ENCODE measurements at regions not wholly inside any gene's neighbourhood (a gene's known extent, or its start where the extent isn't known, plus 50 kb on each side); places are given as distances from the start of the nearest gene placed in this dataset.
A peak's percentile ranks its signal among the peaks of the same experiment; 100 is the strongest.
"Not testable (repeated sequence)": the region's sequence is repeated elsewhere in the genome, so short reads cannot be mapped to it uniquely, and the experiment has no call there.

DNA sequence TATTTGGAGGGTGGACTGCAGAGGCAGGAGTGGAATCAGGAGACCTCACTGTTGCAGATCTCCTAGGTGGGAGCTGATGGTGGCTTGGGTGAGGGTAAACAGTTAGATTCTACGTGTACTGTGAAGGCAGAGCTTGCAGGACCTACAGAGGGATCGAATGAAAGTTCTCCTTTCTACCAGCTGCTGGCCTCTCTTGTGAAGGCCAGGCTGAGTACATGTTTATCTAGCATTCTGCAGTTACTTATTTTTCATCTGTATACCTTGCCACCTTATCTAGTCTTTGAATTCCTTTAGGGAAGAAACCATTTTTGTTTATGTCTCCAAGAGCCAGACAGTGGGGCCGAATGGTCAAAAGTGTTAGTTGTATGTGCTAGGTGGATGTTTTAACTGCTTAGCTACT lies 57.6 kb downstream of the PTTG1 start:
- peaks cover 19% of the 10 kb centered on the region for H3K36me3 Mint-ChIP-seq
- peaks cover 52% of the 10 kb centered on the region for H3K4me1 Mint-ChIP-seq (ENCODE audit: low read depth)
- no peaks in the 10 kb centered on the region for H3K9me3 Mint-ChIP-seq (ENCODE audit: low read depth)
- H3K27ac Mint-ChIP-seq = peak overlapping the region; percentile 29
- H3K27me3 Mint-ChIP-seq = no peaks in the 10 kb centered on the region
- H3K4me3 Mint-ChIP-seq = no peak overlapping the region

DNA sequence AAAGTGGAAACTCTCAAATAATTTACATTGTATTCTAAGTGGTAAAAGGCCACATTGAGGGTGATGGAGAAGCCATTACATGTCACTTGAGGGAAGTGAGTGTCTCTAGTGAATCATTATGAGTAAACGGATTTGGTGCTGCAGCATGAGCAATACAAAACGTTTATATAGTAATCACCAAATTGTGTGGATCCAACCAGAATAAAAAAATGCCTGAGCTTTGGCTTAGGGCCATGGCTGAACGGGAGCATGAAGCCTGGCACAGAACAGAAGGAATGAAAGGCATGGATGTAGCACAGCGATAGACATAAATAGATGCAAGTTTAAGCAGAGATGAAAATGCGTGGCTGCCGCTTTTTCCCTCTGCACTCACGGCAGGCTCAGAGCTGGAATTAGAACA lies 58.3 kb downstream of the PTTG1 start:
- no peaks in the 10 kb centered on the region for H3K27me3 Mint-ChIP-seq
- peak overlapping the region; percentile 64 for H3K27ac Mint-ChIP-seq
- peaks cover 52% of the 10 kb centered on the region for H3K4me1 Mint-ChIP-seq (ENCODE audit: low read depth)
- H3K9me3 Mint-ChIP-seq (ENCODE audit: low read depth) = no peaks in the 10 kb centered on the region
- peak overlapping the region; percentile 42 for H3K4me3 Mint-ChIP-seq
- H3K36me3 Mint-ChIP-seq = peaks cover 23% of the 10 kb centered on the region

DNA sequence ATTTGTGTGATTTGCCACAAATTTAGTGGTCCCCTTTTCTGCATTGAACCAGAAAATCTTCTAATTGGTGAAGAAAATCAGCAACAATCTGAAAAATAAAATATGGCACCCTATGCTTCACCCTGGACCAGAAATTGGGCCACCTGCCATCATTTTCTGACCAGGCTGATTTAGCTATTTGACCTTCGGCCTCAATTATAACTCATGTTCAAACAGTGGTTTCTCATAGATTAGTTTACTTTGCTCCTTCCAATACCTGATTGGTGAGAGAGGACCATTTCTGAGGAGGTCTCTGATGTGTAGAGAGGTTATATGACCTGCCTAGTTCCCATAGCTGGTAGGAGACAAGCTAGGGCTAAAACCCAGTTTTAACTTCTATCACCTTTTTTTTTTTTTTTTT lies 59.0 kb downstream of the PTTG1 start:
- Mint-ChIP-seq H3K4me1 (ENCODE audit: low read depth) (peaks cover 54% of the 10 kb centered on the region), H3K9me3 (ENCODE audit: low read depth) (no peaks in the 10 kb centered on the region)

DNA sequence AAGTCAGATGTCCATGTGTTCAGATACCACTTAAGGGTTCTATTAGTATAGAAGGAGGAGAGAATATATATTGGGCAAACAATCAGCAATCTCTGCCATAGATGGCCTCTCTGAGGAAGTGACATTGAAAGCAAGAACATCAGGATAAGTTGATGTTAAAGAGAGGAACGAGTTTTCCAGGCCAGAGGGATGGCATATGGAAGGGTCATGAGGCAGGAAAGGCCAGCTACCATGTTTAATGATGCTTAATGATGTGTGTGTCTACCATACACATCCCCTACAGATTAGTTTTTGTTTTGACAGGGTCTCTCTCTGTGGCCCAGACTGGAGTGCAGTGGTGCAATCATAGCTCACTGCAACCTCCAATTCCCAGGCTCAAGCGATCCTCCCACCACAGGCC lies 63.0 kb downstream of the PTTG1 start:
- H3K27me3 Mint-ChIP-seq = no peaks in the 10 kb centered on the region
- peaks cover 36% of the 10 kb centered on the region for H3K4me1 Mint-ChIP-seq (ENCODE audit: low read depth)
- no peaks in the 10 kb centered on the region for H3K9me3 Mint-ChIP-seq (ENCODE audit: low read depth)
- peaks cover 15% of the 10 kb centered on the region for H3K36me3 Mint-ChIP-seq
- peak overlapping the region; percentile 58 for H3K27ac Mint-ChIP-seq
- no peak overlapping the region for H3K4me3 Mint-ChIP-seq

More for the DNA sequence above, 59.0 kb downstream of the PTTG1 start:
- H3K36me3 Mint-ChIP-seq = peaks cover 23% of the 10 kb centered on the region
- H3K4me3 Mint-ChIP-seq = no peak overlapping the region
- H3K27me3 Mint-ChIP-seq = no peaks in the 10 kb centered on the region
- H3K27ac Mint-ChIP-seq = no peak overlapping the region

DNA sequence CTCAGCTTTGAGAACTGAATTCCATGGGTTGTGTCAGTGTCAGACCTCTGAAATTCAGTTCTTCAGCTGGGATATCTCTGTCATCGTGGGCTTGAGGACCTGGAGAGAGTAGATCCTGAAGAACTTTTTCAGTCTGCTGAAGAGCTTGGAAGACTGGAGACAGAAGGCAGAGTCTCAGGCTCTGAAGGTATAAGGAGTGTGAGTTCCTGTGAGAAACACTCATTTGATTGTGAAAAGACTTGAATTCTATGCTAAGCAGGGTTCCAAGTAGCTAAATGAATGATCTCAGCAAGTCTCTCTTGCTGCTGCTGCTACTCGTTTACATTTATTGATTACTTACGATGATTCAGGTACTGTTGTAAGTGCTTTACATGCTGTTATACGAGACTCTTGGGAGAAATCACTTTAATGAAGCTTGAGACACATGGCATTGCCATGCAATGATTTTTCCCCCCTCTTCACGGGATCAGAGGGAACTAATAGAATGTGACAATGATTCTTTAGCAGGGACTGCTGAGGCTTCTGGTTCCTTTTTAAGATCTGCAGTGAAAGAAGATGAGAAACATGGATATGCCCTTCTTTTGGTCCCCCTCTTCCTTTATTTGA lies 63.8 kb downstream of the PTTG1 start:
- no peak overlapping the region for H3K4me3 Mint-ChIP-seq
- peaks cover 15% of the 10 kb centered on the region for H3K36me3 Mint-ChIP-seq
- no peaks in the 10 kb centered on the region for H3K9me3 Mint-ChIP-seq (ENCODE audit: low read depth)
- no peaks in the 10 kb centered on the region for H3K27me3 Mint-ChIP-seq
- peaks cover 32% of the 10 kb centered on the region for H3K4me1 Mint-ChIP-seq (ENCODE audit: low read depth)
- H3K27ac Mint-ChIP-seq = no peak overlapping the region

DNA sequence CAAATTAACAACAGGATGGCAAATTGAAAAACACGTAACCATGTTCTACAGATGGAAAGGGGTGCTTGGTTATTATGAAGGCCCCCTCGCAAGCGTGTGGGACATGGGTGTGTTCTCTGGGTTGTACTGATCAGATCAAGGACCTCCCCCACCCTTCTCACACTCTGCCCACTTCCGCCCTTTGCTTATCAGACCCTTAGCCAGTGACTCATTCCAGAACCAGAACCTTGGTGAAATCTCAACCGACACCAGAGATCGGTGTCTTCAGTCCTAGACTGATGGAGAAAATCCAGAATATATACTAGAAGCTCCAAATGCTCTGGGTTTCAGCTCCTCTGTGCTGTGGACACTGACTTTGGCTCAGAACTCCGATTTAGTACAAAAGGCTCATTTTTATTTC lies 64.9 kb downstream of the PTTG1 start:
- Mint-ChIP-seq H3K9me3 (ENCODE audit: low read depth) (no peaks in the 10 kb centered on the region), H3K4me1 (ENCODE audit: low read depth) (peaks cover 32% of the 10 kb centered on the region), H3K36me3 (peaks cover 15% of the 10 kb centered on the region), H3K27me3 (no peaks in the 10 kb centered on the region), H3K27ac (peak overlapping the region; percentile 51), H3K4me3 (peak overlapping the region; percentile 6)

DNA sequence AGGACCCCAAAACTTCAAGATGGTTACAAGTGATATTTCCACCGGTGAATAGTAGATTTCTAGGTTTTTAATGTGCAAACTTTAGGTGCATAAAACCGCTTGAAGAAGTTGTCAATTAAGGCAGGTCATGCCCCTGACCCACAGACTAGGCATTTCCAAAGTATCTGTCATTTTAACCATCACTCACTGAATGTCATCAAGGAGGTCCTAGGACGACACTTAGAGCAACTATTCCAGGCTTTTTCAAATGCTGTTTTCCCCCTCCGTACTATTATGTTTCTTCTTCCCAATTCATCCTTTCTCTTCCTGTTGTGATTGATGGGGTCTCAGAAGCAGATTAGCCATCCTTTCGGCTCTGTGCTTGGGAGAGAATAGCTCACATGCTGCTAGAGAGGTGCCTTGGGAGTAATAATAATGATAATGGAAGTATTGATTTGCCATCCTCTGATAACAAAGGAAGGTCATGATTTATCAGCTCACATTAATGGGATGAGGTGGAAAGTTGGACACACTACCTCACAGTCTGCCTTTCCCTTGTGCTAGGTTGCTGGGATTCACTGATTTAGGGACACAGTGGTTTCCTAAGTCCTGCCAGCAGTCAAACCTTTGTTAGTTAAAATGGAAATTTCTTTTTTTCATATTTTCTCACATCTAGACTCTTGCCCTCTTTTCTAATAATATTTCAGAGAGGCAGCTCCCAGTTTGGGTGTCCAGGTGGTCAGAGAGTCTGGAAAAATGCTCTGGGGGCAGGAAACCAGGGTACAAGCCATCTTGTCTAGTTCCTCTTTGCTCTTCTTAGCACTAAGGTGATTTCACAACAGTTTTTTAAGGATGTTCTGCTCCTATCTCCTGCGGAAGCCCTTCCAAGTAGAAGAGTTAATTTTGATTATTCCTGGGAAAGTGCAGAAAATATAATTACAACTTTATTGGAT lies 67.0 kb downstream of the PTTG1 start:
- H3K4me3 Mint-ChIP-seq = no peak overlapping the region
- H3K9me3 Mint-ChIP-seq (ENCODE audit: low read depth) = no peaks in the 10 kb centered on the region
- peaks cover 10% of the 10 kb centered on the region for H3K36me3 Mint-ChIP-seq
- H3K27me3 Mint-ChIP-seq = no peaks in the 10 kb centered on the region
- H3K4me1 Mint-ChIP-seq (ENCODE audit: low read depth) = peaks cover 28% of the 10 kb centered on the region
- H3K27ac Mint-ChIP-seq = no peak overlapping the region

DNA sequence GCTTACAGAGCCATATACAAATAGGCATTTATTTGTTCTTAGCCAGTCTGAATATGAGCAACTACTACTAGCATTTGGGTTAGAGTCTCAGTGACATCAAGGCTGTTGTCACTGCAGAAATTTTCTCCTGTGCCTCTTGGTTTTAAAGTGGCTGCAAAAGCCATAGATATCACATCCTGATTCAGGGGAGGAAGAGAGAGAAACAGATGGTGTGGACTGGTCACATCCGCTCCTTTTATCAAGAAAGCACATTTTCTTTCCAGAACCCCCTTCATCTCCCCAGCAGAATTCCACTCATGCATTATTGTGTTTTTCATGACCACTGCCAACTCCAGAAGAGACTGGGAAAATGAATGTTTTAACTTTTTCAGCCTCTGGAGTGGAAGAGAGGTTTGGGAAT lies 69.8 kb downstream of the PTTG1 start:
- H3K4me3 Mint-ChIP-seq = no peak overlapping the region
- H3K27ac Mint-ChIP-seq = no peak overlapping the region
- no peaks in the 10 kb centered on the region for H3K27me3 Mint-ChIP-seq
- H3K9me3 Mint-ChIP-seq (ENCODE audit: low read depth) = no peaks in the 10 kb centered on the region
- peaks cover 16% of the 10 kb centered on the region for H3K4me1 Mint-ChIP-seq (ENCODE audit: low read depth)
- peaks cover 4% of the 10 kb centered on the region for H3K36me3 Mint-ChIP-seq

DNA sequence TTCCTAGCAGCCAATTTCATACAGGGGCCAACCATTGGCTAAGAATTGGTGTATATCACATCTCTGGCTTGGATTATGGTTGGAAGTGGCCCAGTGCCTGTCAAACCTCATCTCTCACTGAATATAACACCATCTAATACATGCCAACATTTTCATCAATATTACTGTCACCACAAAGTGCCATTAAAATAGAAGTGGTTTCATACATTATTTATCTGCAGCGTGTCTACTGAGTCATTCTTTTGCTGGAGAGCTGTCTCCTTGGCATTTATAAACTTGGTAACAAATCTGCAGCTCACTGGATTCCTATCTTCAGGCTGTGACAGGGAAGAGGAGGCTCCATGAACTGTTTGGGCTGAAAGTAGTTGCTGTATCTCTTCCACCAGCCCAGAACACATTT lies 70.9 kb downstream of the PTTG1 start:
- Mint-ChIP-seq H3K4me1 (ENCODE audit: low read depth) (peaks cover 14% of the 10 kb centered on the region), H3K36me3 (peaks cover 2% of the 10 kb centered on the region), H3K27ac (no peak overlapping the region)

DNA sequence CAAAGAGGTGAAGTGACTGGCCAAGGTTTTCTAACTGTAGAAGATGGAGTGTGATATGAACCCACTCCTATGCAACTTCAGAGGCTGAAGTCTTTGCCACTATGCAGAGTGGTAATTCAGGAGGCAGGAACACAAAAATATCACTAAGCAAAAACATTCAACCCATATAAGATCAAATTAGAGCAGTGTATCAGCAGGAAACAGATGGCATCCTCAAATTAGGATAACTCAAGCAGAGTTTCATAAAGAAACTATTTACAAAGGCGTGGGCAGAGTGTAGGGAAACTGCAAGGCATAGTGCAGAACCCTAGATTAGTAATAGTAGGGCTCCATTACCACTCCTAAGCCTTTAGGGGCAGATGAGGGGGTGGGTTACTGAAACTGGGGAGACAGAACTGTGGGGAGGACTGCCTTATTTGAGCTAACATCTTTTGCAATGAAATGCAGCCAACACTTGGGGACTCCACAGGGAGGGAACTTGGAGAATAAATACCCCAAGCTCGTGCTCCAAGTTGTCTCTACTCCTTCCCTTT lies 72.2 kb downstream of the PTTG1 start:
- Mint-ChIP-seq H3K4me1 (ENCODE audit: low read depth) (peaks cover 14% of the 10 kb centered on the region), H3K36me3 (peaks cover 2% of the 10 kb centered on the region), H3K27ac (no peak overlapping the region), H3K4me3 (no peak overlapping the region), H3K9me3 (ENCODE audit: low read depth) (no peaks in the 10 kb centered on the region), H3K27me3 (no peaks in the 10 kb centered on the region)

More for the DNA sequence above, 70.9 kb downstream of the PTTG1 start:
- Mint-ChIP-seq H3K9me3 (ENCODE audit: low read depth) (no peaks in the 10 kb centered on the region), H3K27me3 (no peaks in the 10 kb centered on the region), H3K4me3 (no peak overlapping the region)

DNA sequence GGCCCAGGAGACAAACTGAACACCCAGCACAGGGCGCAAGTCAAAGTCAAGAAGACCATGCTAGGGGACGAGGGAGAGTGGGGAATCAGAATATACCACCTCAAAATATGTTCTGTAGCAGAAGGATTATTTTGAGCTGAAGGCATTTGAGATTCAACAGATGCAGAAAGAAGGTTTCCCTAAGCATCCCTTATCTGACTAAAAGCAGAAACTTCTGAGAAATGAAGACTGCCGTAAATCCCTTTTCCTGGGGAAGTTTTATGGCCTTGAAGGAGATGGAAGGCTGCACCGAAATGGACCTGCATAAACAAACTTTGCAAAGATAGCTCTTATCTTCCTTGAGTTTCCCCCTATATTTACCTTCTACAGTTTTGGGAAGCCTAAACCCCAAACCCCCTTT lies 72.8 kb downstream of the PTTG1 start:
- Mint-ChIP-seq H3K27ac (no peak overlapping the region), H3K27me3 (no peaks in the 10 kb centered on the region), H3K4me1 (ENCODE audit: low read depth) (peaks cover 14% of the 10 kb centered on the region), H3K9me3 (ENCODE audit: low read depth) (no peaks in the 10 kb centered on the region), H3K4me3 (no peak overlapping the region), H3K36me3 (peaks cover 2% of the 10 kb centered on the region)

DNA sequence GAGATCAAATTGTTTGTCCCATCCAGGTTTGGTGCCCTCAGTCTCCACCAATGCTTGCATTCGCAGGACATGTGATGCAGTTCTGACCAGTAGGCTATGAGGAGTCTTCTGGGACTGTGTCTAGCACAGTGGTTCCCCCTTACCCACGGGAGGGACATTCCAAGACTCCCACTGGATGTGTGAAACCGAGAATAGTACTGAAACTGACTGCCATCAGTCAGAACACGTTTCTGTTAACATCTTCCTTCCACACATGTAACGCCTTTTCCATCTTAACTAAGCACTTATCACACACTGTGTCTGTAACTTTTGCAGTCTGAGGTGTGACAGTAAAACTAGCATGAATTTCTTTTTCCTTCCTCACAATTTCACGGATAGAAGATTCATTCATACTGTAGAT lies 74.7 kb downstream of the PTTG1 start:
- no peaks in the 10 kb centered on the region for H3K27me3 Mint-ChIP-seq
- H3K27ac Mint-ChIP-seq = peak overlapping the region; percentile 23
- H3K9me3 Mint-ChIP-seq (ENCODE audit: low read depth) = no peaks in the 10 kb centered on the region
- H3K4me3 Mint-ChIP-seq = no peak overlapping the region
- peaks cover 14% of the 10 kb centered on the region for H3K4me1 Mint-ChIP-seq (ENCODE audit: low read depth)
- peaks cover 2% of the 10 kb centered on the region for H3K36me3 Mint-ChIP-seq

DNA sequence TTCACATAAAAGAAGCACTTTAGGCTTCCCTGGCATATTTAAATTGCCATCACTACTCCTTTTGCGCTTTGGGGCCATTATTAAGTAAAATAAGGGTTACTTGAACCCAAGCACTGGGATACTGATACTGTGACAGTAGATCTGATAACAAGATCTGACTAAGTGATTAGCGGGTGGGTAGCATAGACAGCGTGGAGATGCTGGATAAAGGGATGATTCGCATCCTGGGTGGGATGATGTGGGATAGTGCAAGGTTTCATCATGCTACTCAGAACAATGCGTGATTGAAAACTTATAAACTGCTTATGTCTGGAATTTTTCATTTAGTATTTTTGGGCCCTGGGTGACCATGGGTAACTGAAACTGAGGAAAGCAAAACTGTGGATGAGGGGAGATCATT lies 75.1 kb downstream of the PTTG1 start:
- Mint-ChIP-seq H3K4me3 (no peak overlapping the region), H3K9me3 (ENCODE audit: low read depth) (no peaks in the 10 kb centered on the region), H3K27ac (peak overlapping the region; percentile 9), H3K36me3 (peaks cover 2% of the 10 kb centered on the region), H3K27me3 (no peaks in the 10 kb centered on the region), H3K4me1 (ENCODE audit: low read depth) (peaks cover 14% of the 10 kb centered on the region)

DNA sequence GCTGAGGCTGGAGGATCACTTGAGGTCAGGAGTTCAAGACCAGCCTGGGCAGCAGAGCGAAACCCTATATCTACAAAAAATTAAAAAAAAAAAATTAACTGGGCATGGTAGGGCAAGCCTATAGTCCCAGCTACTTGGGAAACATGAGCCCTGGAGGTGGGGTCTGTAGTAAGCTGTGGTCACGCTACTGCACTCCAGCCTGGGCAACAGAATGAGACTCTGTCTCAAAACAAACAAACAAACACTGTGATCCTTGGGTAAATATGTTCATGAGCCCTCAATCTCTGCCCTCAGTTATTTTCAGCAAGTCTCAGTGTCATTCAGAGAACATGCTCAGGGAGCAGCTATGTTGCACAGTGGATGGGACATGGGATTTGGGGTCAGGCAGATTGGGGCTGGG lies 76.2 kb downstream of the PTTG1 start:
- no peak overlapping the region for H3K4me3 Mint-ChIP-seq
- H3K9me3 Mint-ChIP-seq (ENCODE audit: low read depth) = no peaks in the 10 kb centered on the region
- H3K4me1 Mint-ChIP-seq (ENCODE audit: low read depth) = peaks cover 14% of the 10 kb centered on the region
- peaks cover 2% of the 10 kb centered on the region for H3K36me3 Mint-ChIP-seq
- peaks cover 1% of the 10 kb centered on the region for H3K27me3 Mint-ChIP-seq
- no peak overlapping the region for H3K27ac Mint-ChIP-seq

DNA sequence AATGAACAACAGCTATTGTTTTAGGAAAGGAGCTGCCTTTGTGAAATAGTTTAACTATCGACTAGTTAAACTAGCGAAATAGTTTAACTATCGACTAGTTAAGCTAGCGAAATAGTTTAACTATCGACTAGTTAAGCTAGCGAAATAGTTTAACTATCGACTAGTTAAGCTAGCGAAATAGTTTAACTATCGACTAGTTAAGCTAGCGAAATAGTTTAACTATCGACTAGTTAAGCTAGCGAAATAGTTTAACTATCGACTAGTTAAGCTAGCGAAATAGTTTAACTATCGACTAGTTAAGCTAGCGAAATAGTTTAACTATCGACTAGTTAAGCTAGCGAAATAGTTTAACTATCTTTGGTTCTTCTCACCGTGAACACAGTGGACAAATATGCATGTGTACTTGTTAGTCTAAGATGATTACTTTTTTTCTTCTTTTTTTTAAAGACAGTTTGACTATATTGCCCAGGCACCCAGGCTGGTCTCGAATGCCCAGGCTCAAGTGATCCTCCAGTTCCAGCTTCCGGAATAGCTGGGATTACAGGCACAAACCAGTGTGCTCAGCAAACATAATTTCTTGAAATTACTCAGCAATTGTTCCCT lies 76.9 kb downstream of the PTTG1 start:
- not testable (repeated sequence) for H3K36me3 Mint-ChIP-seq; H3K4me3 Mint-ChIP-seq; H3K27ac Mint-ChIP-seq; H3K27me3 Mint-ChIP-seq; H3K9me3 Mint-ChIP-seq (ENCODE audit: low read depth)
- peaks cover 14% of the 10 kb centered on the region for H3K4me1 Mint-ChIP-seq (ENCODE audit: low read depth)

Measured in activated naive CD8-positive, alpha-beta T cell (primary cell).